ENCODE measurements at regions not wholly inside any gene's neighbourhood (a gene's known extent, or its start where the extent isn't known, plus 50 kb on each side); places are given as distances from the start of the nearest gene placed in this dataset.

GRCh38 chr9:115587310-115587709 lies 469.4 kb upstream of the TNC start:
- TF ChIP-seq PKNOX1 (IDR thresholded peaks at IDR 0.05) = no peak
- no peak for TF ChIP-seq CTBP1 (IDR thresholded peaks at IDR 0.05; ENCODE audit: borderline replicate concordance)
- no peak for TF ChIP-seq SP1 (IDR thresholded peaks at IDR 0.05)
- TF ChIP-seq HDGF (IDR thresholded peaks at IDR 0.05; ENCODE audit: borderline replicate concordance) = no peak
- TF ChIP-seq L3MBTL2 (conservative IDR thresholded peaks at IDR 0.05) = no peak
- no peak for TF ChIP-seq FOXM1 (IDR thresholded peaks at IDR 0.05; ENCODE audit: borderline replicate concordance)
- TF ChIP-seq NFRKB (IDR thresholded peaks at IDR 0.05) = no peak
- no peak for TF ChIP-seq BHLHE40 (IDR thresholded peaks at IDR 0.05; ENCODE audit: borderline replicate concordance)
- TF ChIP-seq ARNT (IDR thresholded peaks at IDR 0.05) = no peak
- TF ChIP-seq TARDBP (IDR thresholded peaks at IDR 0.05) = no peak
- no peak for TF ChIP-seq ELF4 (IDR thresholded peaks at IDR 0.05)

Data from HEK293T (cell line).